Smooth muscle cell (in vitro differentiated cells): ENCODE measurements at regions not wholly inside any gene's neighbourhood (a gene's known extent, or its start where the extent isn't known, plus 50 kb on each side); places are given as distances from the start of the nearest gene placed in this dataset.
"Not testable (repeated sequence)": the region's sequence is repeated elsewhere in the genome, so short reads cannot be mapped to it uniquely, and the experiment has no call there.

Experiments used
- DNase-seq: peaks from one replicate; lab custom pipeline; 2025; ENCODE audit not compliant: unreplicated experiment; lab: John Stamatoyannopoulos, UW
- H2AFZ ChIP-seq: fragments of 200-600 bp; sonication (generic); 2 replicates; pipeline ENCODE4 v1.6.0; 2016; ENCODE audit warnings: antibody characterized with exemption, low read depth, mild to moderate bottlenecking
- H3F3A ChIP-seq: fragments of 200-600 bp; sonication (generic); 2 replicates; pipeline ENCODE4 v1.6.0; 2017; ENCODE audit warnings: antibody characterized with exemption, low read depth
- H3K27ac ChIP-seq: fragments of 200-600 bp; sonication (generic); 2 replicates; pipeline ENCODE4 v1.5.1; 2016; ENCODE audit warnings: low read depth, mild to moderate bottlenecking
- H3K27me3 ChIP-seq: fragments of 200-600 bp; sonication (generic); 2 replicates; pipeline ENCODE4 v1.6.1; 2016; ENCODE audit warnings: low read depth, mild to moderate bottlenecking
- H3K36me3 ChIP-seq: fragments of 200-600 bp; sonication (generic); 2 replicates; pipeline ENCODE4 v1.5.1; 2016; ENCODE audit warnings: low read depth
- H3K4me1 ChIP-seq: fragments of 200-600 bp; sonication (generic); 2 replicates; pipeline ENCODE4 v1.5.1; 2016; ENCODE audit warnings: low read depth
- H3K4me2 ChIP-seq: fragments of 200-600 bp; sonication (generic); 2 replicates; pipeline ENCODE4 v1.6.0; 2016; ENCODE audit warnings: mild to moderate bottlenecking
- H3K4me3 ChIP-seq: fragments of 200-600 bp; sonication (generic); 2 replicates; pipeline ENCODE4 v1.5.1; 2016; ENCODE audit warnings: mild to moderate bottlenecking
- H3K79me2 ChIP-seq: fragments of 200-600 bp; sonication (generic); 2 replicates; pipeline ENCODE4 v1.6.0; 2016; ENCODE audit warnings: low read depth, mild to moderate bottlenecking
- H3K9ac ChIP-seq: fragments of 200-600 bp; sonication (generic); 2 replicates; pipeline ENCODE4 v1.6.0; 2016; ENCODE audit warnings: low read depth
- H3K9me3 ChIP-seq: fragments of 200-600 bp; sonication (generic); replicated peaks from 2 replicates; pipeline ENCODE4 v1.5.1; 2016; ENCODE audit warnings: low read depth
- H4K20me1 ChIP-seq: fragments of 200-600 bp; sonication (generic); 2 replicates; pipeline ENCODE4 v1.6.0; 2016; ENCODE audit warnings: low read depth
- WGBS: methylation state at CpG from one replicate; pipeline ENCODE4 v1.1.7; 2016; ENCODE audit warnings: low lambda C conversion rate; 5-methylcytosine and 5-hydroxymethylcytosine counted together
- TF ChIP-seq, protein P1 (sequence below): fragments of 200-600 bp; sonication (generic); IDR thresholded peaks from 2 replicates; pipeline ENCODE4 v1.5.1; 2017; ENCODE audit warnings: borderline replicate concordance, mild to moderate bottlenecking, antibody characterized with exemption; ENCODE audit not compliant: insufficient read depth, poor library complexity, severe bottlenecking

DNA sequence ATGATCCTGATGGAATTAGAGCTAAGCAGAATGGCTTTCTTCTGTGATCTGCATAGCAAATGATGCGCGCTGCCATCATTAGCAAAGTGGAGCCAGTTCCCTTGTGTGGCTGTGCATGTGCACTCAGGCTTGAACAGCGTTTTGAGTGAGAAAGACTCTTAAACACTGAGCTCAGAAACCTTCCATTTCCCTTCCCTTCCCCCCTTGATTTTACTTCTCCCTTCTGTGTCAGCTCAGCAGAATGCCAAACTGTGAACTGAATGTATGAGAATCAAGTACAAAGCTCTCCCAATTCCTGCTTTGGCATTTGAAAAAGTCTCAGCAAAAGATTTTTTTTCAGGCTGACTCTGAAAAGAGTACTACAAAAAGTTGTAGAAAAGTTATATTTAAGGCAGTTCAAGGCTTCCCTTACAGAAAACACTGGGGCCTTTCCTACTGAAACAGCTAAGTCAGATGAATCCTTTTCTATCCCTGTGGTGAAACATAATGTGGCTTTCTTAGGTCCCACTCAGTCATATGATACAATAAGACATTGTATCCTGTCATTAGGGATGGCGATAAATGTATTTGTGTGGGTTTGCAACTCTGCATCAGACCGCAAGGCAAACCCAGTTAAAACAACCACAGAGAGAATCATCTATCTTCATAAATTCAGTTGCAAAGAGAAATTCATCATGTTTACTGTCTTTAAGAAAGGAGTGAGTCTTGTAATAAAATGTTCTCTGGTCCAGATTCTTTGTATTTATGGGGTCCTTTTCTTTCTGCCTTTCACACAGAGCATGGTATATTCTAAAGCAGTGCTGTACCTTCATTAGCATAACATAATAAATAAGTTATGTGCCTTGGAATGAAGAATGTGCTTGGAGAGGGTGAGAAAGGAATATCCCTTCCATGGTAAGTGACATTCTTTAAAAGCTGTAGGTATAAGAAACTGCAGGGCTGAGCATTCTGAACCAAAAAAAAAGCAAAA, 222.6 kb downstream of the CAAP1 start:
- Histone ChIP-seq H4K20me1 (no peaks in the 10 kb centered on the region), H3K27ac (no peak overlapping the region), H3K4me1 (peaks cover 12% of the 10 kb centered on the region), H3K9me3 (no peaks in the 10 kb centered on the region), H3F3A (no peaks in the 10 kb centered on the region), H3K4me3 (no peak overlapping the region), H3K36me3 (no peaks in the 10 kb centered on the region), H2AFZ (no peak overlapping the region), H3K27me3 (peaks cover 35% of the 10 kb centered on the region), H3K79me2 (no peaks in the 10 kb centered on the region), H3K9ac (no peak overlapping the region), H3K4me2 (no peak overlapping the region)
- no peak for DNase-seq
- TF ChIP-seq, protein P1, sequence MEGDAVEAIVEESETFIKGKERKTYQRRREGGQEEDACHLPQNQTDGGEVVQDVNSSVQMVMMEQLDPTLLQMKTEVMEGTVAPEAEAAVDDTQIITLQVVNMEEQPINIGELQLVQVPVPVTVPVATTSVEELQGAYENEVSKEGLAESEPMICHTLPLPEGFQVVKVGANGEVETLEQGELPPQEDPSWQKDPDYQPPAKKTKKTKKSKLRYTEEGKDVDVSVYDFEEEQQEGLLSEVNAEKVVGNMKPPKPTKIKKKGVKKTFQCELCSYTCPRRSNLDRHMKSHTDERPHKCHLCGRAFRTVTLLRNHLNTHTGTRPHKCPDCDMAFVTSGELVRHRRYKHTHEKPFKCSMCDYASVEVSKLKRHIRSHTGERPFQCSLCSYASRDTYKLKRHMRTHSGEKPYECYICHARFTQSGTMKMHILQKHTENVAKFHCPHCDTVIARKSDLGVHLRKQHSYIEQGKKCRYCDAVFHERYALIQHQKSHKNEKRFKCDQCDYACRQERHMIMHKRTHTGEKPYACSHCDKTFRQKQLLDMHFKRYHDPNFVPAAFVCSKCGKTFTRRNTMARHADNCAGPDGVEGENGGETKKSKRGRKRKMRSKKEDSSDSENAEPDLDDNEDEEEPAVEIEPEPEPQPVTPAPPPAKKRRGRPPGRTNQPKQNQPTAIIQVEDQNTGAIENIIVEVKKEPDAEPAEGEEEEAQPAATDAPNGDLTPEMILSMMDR = no peak
- WGBS = 68% methylated on average over 5 of the region's 5 CpGs

GRCh38 chr9:26667882-26668281, 224.7 kb downstream of the CAAP1 start:
- Histone ChIP-seq H3K4me2 (no peak overlapping the region), H3K9me3 (no peaks in the 10 kb centered on the region), H4K20me1 (no peaks in the 10 kb centered on the region), H3K27ac (no peak overlapping the region), H3K4me1 (peaks cover 12% of the 10 kb centered on the region), H2AFZ (no peak overlapping the region), H3F3A (no peaks in the 10 kb centered on the region), H3K36me3 (no peaks in the 10 kb centered on the region), H3K27me3 (peaks cover 28% of the 10 kb centered on the region), H3K9ac (no peak overlapping the region), H3K79me2 (no peaks in the 10 kb centered on the region), H3K4me3 (no peak overlapping the region)
- TF ChIP-seq, protein P1 = no peak
- WGBS = 96% methylated on average over 1 of the region's 1 CpG
- no peak for DNase-seq

GRCh38 chr9:26665666-26666065, 226.9 kb downstream of the CAAP1 start:
- Histone ChIP-seq H3K4me2 (no peak overlapping the region), H3K79me2 (no peaks in the 10 kb centered on the region), H3K4me3 (no peak overlapping the region), H3K27ac (no peak overlapping the region), H3K9me3 (no peaks in the 10 kb centered on the region), H3K4me1 (peaks cover 12% of the 10 kb centered on the region), H3K27me3 (peaks cover 10% of the 10 kb centered on the region), H2AFZ (no peak overlapping the region), H4K20me1 (no peaks in the 10 kb centered on the region), H3K9ac (no peak overlapping the region), H3F3A (no peaks in the 10 kb centered on the region), H3K36me3 (no peaks in the 10 kb centered on the region)
- DNase-seq = no peak
- TF ChIP-seq, protein P1 = no peak
- 76% methylated on average over 3 of the region's 3 CpGs for WGBS

- not testable (repeated sequence) for H2AFZ ChIP-seq, H3K79me2 ChIP-seq, H3K4me3 ChIP-seq, H3K9me3 ChIP-seq, H3K36me3 ChIP-seq, H3K27ac ChIP-seq, DNase-seq, H3K9ac ChIP-seq, H3F3A ChIP-seq, H3K27me3 ChIP-seq, H4K20me1 ChIP-seq, H3K4me2 ChIP-seq, H3K4me1 ChIP-seq
- 98% methylated on average over 40 of the region's 49 CpGs for WGBS
Observed at GRCh38 chr9:26664087-26664773, 228.4 kb downstream of the CAAP1 start.
